ENCODE measurements at regions not wholly inside any gene's neighbourhood (a gene's known extent, or its start where the extent isn't known, plus 50 kb on each side); places are given as distances from the start of the nearest gene placed in this dataset.

DNA sequence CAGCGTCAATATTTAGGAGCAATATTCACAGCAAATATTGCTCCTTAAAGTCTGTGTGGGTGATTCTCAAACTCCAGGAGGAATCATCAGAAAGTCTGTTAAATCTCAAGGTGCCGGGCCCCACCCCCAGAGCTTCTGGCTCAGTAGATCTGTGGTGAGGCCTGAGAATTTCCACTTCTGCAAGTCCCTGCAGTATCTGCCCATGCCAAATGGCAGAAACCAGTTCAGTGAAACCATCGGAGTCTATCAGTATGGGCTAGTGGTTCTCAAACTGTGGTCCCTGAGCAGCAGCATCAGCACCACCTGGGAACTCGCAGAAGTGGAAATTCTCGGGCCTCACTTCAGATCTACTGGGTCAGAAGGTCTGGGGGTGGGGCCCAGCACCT is 202.9 kb downstream of the SLC4A3 start:
- H2AFZ ChIP-seq (ENCODE audit: low read length) = no peak overlapping the region
- no peaks in the 10 kb centered on the region; a peak in 1 of 4 replicates for H3K4me1 Mint-ChIP-seq
- H4K91ac ChIP-seq (ENCODE audit: insufficient read length, low read depth, low read length) = no peak overlapping the region
- H2BK20ac ChIP-seq (ENCODE audit: low read depth, low read length, poor library complexity, severe bottlenecking) = no peak overlapping the region
- no peak overlapping the region for H3K56ac ChIP-seq (ENCODE audit: insufficient read length, low read depth, low read length)
- H4K20me1 ChIP-seq (ENCODE audit: control insufficient read depth, insufficient read depth, insufficient read length) = no peaks in the 10 kb centered on the region
- TF ChIP-seq, protein P1, sequence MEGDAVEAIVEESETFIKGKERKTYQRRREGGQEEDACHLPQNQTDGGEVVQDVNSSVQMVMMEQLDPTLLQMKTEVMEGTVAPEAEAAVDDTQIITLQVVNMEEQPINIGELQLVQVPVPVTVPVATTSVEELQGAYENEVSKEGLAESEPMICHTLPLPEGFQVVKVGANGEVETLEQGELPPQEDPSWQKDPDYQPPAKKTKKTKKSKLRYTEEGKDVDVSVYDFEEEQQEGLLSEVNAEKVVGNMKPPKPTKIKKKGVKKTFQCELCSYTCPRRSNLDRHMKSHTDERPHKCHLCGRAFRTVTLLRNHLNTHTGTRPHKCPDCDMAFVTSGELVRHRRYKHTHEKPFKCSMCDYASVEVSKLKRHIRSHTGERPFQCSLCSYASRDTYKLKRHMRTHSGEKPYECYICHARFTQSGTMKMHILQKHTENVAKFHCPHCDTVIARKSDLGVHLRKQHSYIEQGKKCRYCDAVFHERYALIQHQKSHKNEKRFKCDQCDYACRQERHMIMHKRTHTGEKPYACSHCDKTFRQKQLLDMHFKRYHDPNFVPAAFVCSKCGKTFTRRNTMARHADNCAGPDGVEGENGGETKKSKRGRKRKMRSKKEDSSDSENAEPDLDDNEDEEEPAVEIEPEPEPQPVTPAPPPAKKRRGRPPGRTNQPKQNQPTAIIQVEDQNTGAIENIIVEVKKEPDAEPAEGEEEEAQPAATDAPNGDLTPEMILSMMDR (conservative IDR thresholded peaks at IDR 0.05) = no peak
- H3K4me2 ChIP-seq (ENCODE audit: insufficient read depth, insufficient read length, low read length) = no peak overlapping the region
- no peak overlapping the region for H3K9ac ChIP-seq (ENCODE audit: extremely low read depth, insufficient read length, low read length)
- H2BK120ac ChIP-seq (ENCODE audit: low read depth, low read length, poor library complexity, severe bottlenecking) = no peak overlapping the region
- H3K4me1 ChIP-seq (ENCODE audit: insufficient read depth, low read length) = no peaks in the 10 kb centered on the region
- no peak overlapping the region for H3K4ac ChIP-seq (ENCODE audit: low read depth, low read length)
- no peaks in the 10 kb centered on the region for H3K9me3 ChIP-seq (ENCODE audit: control insufficient read depth, low read depth, low read length)
- H3K27ac Mint-ChIP-seq = no peak overlapping the region
- H3K23me2 ChIP-seq (ENCODE audit: insufficient read length, low read depth, low read length, poor library complexity, severe bottlenecking) = no peaks in the 10 kb centered on the region
- H2AK5ac ChIP-seq (ENCODE audit: insufficient read length, low read length) = no peak overlapping the region
- H3K23ac ChIP-seq (ENCODE audit: insufficient read length, low read depth, low read length) = no peak overlapping the region
- H3K14ac ChIP-seq (ENCODE audit: insufficient read depth, low read length) = no peak overlapping the region
- no peak for DNase-seq
- no peak overlapping the region for H3K4me3 Mint-ChIP-seq
- H3K27ac ChIP-seq (ENCODE audit: insufficient read length, low read depth, low read length) = no peak overlapping the region
- no peak overlapping the region for H2BK15ac ChIP-seq (ENCODE audit: low read depth, low read length)
- H3K79me1 ChIP-seq (ENCODE audit: insufficient read depth, low read depth, low read length, poor library complexity, severe bottlenecking) = no peaks in the 10 kb centered on the region
- no peaks in the 10 kb centered on the region for H3K27me3 ChIP-seq (ENCODE audit: insufficient read depth, low read length)
- no peak overlapping the region for H2BK12ac ChIP-seq (ENCODE audit: insufficient read length, low read depth, low read length)
- H2BK5ac ChIP-seq (ENCODE audit: insufficient read length, low read length) = no peak overlapping the region
- H4K8ac ChIP-seq (replicated peaks; ENCODE audit: insufficient read length, low read depth, low read length) = no peak overlapping the region
- no peaks in the 10 kb centered on the region for H3K36me3 Mint-ChIP-seq (ENCODE audit: insufficient read depth in 1 of 3, low read depth in 3 of 3)
- H3K18ac ChIP-seq (ENCODE audit: insufficient read length, low read depth, low read length) = no peak overlapping the region
- H3K27me3 Mint-ChIP-seq (ENCODE audit: low read depth) = no peaks in the 10 kb centered on the region
- H3K79me2 ChIP-seq (ENCODE audit: insufficient read depth, low read length) = no peaks in the 10 kb centered on the region
- no CpG with 5 or more reads among the region's 5 CpGs for WGBS (ENCODE audit: extremely low coverage, insufficient read length, low lambda C conversion rate)
- no peak overlapping the region for H3T11ph ChIP-seq (ENCODE audit: low read length)
- H3K9me3 Mint-ChIP-seq = no peaks in the 10 kb centered on the region
- no peak overlapping the region for H4K5ac ChIP-seq (ENCODE audit: insufficient read length, low read depth, low read length)
